Pancreas (tissue), 10 donors: ENCODE measurements at regions not wholly inside any gene's neighbourhood (a gene's known extent, or its start where the extent isn't known, plus 50 kb on each side); places are given as distances from the start of the nearest gene placed in this dataset.

Experiments used
- ATAC-seq, 4 donors: fragments of 200-7000 bp; cut with Tn5 transposase; one replicate each; pipeline versions ENCODE4 v1.8.0 to v1.9.1; 2020; ENCODE audit warnings: mild to moderate bottlenecking in 4 of 4, moderate library complexity in 4 of 4
- DNase-seq, 6 donors: peaks; one replicate each; pipeline ENCODE4 v3.0.0-alpha.2; 2020
- FAIRE-seq: peaks from 2 replicates; lab custom pipeline; 2012; peaks lifted over from hg19 to GRCh38; lab: Jason Lieb, UNC
- H3K27ac ChIP-seq, 4 donors: fragments of 200-600 bp; sonication (generic); 1 replicate in 3 of 4; 2 replicates in 1 of 4; pipeline versions ENCODE4 v1.5.0 to v1.8.0; 2020
- H3K27me3 ChIP-seq, 4 donors: fragments of 200-600 bp; one replicate each; pipeline ENCODE4 v1.8.0; 2021
- H3K36me3 ChIP-seq, 3 donors: fragments of 200-600 bp; sonication (generic) in 1 of 3; one replicate each; pipeline versions ENCODE4 v1.5.0 to v1.8.0; 2020 to 2021
- H3K4me1 ChIP-seq, 3 donors: fragments of 200-600 bp; one replicate each; pipeline ENCODE4 v1.8.0; 2021
- H3K4me3 ChIP-seq, 4 donors: fragments of 200-600 bp; sonication (generic) in 2 of 4; one replicate each; pipeline versions ENCODE4 v1.5.0 to v1.8.0; 2020 to 2021
- H3K9me3 ChIP-seq, 4 donors: fragments of 200-600 bp; one replicate each; pipeline ENCODE4 v1.8.0; 2021
- CTCF ChIP-seq, 4 donors: fragments of 200-600 bp; sonication (generic) in 3 of 4; IDR thresholded peaks; one replicate each; pipeline versions ENCODE4 v1.5.0 to v1.8.0; 2021; ENCODE audit warnings: antibody characterized with exemption in 4 of 4
- WGBS, 2 donors: extraction: QIAGEN DNeasy Blood & Tissue Kit; methylation state at CpG; one replicate each; pipeline ENCODE4 v1.1.7; 2013; 5-methylcytosine and 5-hydroxymethylcytosine counted together
- intact Hi-C, 3 donors: fragments of 100-400 bp; cut with DNase I; formaldehyde crosslinking; loops; one replicate each; pipeline versions ENCODE4 v1.11.1 to v1.14.2; 2022
- donor health status: healthy with polysubstance abuse.
- donor health status: DM: no; HTN: no; CAD: no; lungs with moderate emphysema.
- donor health status: DM: no; HTN: no; CAD: no.
- donor health status: control.
- donor health status: control.
- donor health status: Bipolar disorder and iron deficiency.
- donor health status: DM: yes; HTN: yes; CAD: no.
- donor health status: DM: no; HTN: no; CAD: no.
- donor health status: DM: no; HTN: no; CAD: no.
- donor health status: DM: yes; HTN: yes; CAD: no.

GRCh38 chr18:1522249-1522615 lies 617.6 kb downstream of the ADCYAP1 start:
- WGBS, 2 donors = 55 to 58% methylated on average over 1 of the region's 1 CpG
- intact Hi-C loops = no loop called here

GRCh38 chr18:1526991-1527390 lies 622.3 kb downstream of the ADCYAP1 start:
- intact Hi-C loops = no loop called here
- ATAC-seq (no peak), FAIRE-seq (no peak)

More at GRCh38 chr18:1522249-1522615, 617.6 kb downstream of the ADCYAP1 start:
- no peak overlapping the region for H3K27ac ChIP-seq
- no peaks in the 10 kb centered on the region for H3K9me3 ChIP-seq
- H3K4me3 ChIP-seq = no peak overlapping the region
- H3K27me3 ChIP-seq = no peaks in the 10 kb centered on the region
- H3K4me1 ChIP-seq = no peaks in the 10 kb centered on the region
- FAIRE-seq = no peak
- no peak for DNase-seq
- TF ChIP-seq CTCF (IDR thresholded peaks at IDR 0.05) = no peak
- no peaks in the 10 kb centered on the region for H3K36me3 ChIP-seq
- ATAC-seq = no peak

GRCh38 chr18:1527805-1528204 lies 623.1 kb downstream of the ADCYAP1 start:
- DNase-seq (no peak), ATAC-seq (no peak), FAIRE-seq (no peak)
- intact Hi-C loops = no loop called here
- no peaks in the 10 kb centered on the region for H3K9me3 ChIP-seq
- no peak overlapping the region for H3K27ac ChIP-seq
- no peaks in the 10 kb centered on the region for H3K27me3 ChIP-seq
- 42 to 44% methylated on average over 3 of the region's 3 CpGs for WGBS, 2 donors
- no peak overlapping the region for H3K4me3 ChIP-seq
- H3K36me3 ChIP-seq = no peaks in the 10 kb centered on the region
- TF ChIP-seq CTCF (IDR thresholded peaks at IDR 0.05) = no peak
- H3K4me1 ChIP-seq = no peaks in the 10 kb centered on the region

More at GRCh38 chr18:1526991-1527390, 622.3 kb downstream of the ADCYAP1 start:
- H3K27me3 ChIP-seq = no peaks in the 10 kb centered on the region
- H3K27ac ChIP-seq = no peak overlapping the region
- DNase-seq = no peak
- no peak overlapping the region for H3K4me3 ChIP-seq
- no peaks in the 10 kb centered on the region for H3K4me1 ChIP-seq
- no peak for TF ChIP-seq CTCF (IDR thresholded peaks at IDR 0.05)
- 49 to 50% methylated on average over 1 of the region's 1 CpG for WGBS, 2 donors
- H3K36me3 ChIP-seq = no peaks in the 10 kb centered on the region
- H3K9me3 ChIP-seq = no peaks in the 10 kb centered on the region

GRCh38 chr18:1528447-1528846 lies 623.8 kb downstream of the ADCYAP1 start:
- WGBS, 2 donors = 64 to 65% methylated on average over 1 of the region's 1 CpG
- no peak for ATAC-seq

More at GRCh38 chr18:1528447-1528846, 623.8 kb downstream of the ADCYAP1 start:
- no peak for FAIRE-seq
- intact Hi-C loops = no loop called here
- Histone ChIP-seq H3K36me3 (no peaks in the 10 kb centered on the region), H3K4me3 (no peak overlapping the region), H3K27me3 (no peaks in the 10 kb centered on the region), H3K9me3 (no peaks in the 10 kb centered on the region), H3K27ac (no peak overlapping the region), H3K4me1 (no peaks in the 10 kb centered on the region)
- no peak for DNase-seq
- no peak for TF ChIP-seq CTCF (IDR thresholded peaks at IDR 0.05)
